ENCODE measurements at regions not wholly inside any gene's neighbourhood (a gene's known extent, or its start where the extent isn't known, plus 50 kb on each side); places are given as distances from the start of the nearest gene placed in this dataset.

DNA sequence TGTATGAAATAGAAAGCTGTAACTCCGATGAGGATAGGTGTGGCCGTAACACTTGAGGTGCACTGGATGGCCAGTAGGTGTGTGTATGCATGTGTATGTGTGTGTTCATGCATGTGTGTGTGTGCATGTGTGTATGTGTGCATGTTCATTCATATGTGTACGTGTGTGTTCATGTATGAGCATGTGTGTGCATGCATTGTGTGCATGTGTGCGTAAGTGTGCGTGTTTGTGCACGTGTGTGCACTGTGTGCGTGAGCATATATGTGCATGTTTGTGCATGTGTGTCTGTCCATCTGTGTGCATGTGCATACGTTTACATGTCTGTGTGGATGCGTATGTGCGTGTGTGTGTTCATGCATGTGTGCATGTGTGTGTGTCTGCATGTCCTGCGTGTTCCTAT is 145.5 kb downstream of the C16orf95 start:
- DNase-seq: no peak

DNA sequence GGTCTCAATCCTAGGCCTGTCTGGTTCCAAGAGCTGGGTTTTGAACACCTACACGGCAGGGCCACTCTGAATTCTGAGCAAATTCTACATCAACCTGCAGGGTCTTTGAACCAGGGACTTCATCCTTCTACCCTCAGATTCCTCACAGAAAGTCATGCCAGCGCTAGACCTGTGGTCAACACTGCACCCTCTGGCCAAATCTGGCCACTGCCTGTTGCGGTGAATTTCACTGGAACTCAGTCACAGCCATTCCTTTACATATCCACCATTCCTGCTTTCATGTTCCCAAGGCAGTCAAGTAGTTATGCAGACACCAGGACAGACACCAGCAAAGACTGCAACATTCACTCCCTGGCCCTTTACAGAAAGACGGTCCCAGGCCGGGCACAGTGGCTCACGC is 144.6 kb downstream of the C16orf95 start:
- no peak for DNase-seq

DNA sequence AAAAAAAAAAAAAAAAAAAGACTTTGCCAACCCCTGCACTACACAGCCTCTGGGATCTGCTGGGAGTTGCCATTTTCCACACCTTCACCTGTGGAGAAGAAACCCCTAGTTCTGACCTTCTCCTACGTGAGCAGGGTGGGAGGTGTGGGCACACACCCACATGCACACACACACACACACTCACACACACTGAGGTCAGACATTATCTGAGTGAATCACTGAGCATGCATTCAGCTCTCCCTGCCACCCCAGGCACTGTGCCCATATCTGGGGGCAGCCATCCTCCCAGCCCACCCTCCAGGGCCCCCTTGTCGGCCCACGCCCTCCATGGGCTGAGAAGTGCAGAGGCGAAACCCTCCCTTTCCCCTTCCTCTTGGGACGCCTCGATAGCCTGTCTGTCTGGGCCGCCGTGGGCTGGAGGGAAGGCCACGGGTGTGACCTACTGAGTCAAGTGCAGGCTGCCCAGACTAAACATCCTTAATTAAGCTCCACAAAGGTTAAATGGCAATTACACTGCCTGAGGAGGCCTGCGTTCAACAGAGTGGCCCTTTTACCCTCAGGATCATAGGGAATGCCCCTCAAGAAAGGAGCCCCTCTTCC is 143.8 kb downstream of the C16orf95 start:
- DNase-seq: no peak

DNA sequence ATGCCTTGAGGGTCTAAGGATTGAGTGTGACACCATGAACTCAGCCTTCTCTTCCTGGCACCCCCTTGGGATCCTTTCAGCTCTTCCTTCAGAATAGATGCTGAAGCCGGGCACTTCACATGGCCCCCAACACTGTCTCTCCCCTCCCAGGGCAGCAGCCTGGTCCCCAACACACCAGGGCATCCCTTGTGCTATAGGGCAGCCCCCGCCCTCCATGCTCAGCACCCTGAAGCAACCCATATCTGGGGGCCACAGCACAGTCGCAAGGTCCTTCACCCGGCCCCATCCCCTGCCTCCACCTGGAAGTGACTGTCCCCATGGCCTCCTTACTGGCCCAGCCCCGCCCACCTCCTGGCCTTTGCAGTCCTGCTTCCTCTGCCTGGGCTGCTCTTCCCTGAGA is 143.1 kb downstream of the C16orf95 start:
- no peak for DNase-seq

DNA sequence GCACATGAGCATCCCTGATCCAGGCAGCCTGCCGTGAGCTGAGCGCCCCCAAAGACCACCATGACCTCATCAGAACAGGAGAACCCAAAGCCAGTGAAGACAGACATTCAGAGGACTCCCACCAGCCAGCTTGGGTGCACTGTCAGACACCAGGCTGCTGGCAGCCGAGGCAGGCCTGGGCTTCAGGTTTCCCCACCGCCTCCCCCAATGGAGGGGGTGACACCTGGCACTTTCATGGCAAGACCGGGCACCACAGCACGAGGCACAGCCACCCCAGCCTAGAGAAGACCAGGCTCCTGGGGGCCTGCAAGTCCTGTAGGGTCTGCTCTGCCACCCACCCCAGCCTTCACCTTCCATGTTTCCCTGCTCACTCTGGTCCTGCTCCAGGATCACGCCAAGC is 140.5 kb downstream of the C16orf95 start:
- no peak for DNase-seq

DNA sequence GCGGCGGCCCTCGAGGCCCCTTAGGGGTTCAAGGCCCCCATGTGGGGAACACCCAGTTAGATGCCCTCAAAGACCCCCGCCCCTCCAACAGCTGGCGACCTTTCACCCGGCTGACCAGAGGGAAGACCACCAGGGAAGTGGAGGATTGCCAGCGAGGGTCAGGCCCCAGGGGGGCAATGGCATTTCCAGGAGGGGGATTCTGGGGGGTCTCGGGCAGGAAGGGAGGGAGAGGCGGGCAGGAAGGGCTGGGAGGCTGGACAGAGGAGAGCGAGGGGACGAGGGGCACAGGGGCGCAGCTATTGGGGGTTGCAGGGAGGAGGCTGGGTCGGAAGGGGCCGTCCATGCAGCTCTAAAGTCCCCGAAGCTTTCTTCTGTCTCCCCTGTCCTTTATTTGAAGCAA is 139.5 kb downstream of the C16orf95 start:
- no peak for DNase-seq

DNA sequence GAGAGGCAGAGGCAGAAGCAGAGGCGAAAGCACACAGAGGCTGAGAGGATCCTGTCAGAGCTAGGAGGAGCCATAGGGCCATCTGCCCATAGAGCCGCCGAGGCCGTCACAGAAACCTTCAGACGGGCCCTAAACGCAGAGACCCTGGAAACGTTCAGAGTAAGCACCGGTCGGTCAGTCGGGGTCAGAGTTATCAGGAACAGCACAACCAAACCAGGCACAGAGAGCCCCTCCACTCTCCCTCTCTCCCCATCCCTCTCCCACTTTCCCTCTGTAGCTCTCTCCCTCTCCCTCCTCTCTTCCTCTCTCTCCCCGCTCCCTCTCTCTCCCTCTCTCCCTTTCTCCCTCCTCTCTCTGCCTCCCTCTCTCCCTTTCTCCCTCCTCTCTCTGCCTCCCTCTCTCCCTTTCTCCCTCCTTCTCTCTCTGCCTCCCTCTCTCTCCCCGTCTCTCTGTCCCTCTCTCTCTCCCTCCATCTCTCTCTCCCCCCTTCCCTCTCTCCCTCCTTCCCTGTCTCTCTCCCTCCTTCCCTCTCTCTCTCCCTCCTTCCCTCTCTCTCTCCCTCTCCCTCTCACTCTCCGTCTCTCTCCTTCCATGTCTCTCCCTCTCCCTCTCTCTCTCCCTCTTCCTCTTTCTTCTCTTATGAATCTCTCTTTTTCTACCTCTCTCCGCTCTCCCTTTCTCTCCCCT is 138.9 kb downstream of the C16orf95 start:
- no peak for DNase-seq

DNA sequence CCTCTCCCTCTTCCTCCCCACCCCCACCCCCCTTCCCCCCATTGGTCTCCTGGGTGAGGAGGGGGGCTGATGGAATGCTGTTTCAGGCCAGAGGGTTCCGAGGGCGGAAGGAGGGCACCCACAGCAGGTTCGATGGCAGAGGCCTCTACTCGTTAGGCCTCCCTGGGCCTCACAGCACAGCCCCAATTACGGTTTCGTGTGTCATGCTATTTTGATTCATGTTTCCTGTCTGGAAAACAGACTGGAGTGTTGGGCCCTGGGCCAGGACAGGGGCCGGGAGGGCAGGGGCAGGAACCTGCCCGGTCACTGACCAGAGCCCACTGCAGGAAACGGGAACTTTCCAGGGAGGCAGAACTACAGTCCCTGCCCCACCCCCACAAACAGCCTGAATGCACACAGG is 138.2 kb downstream of the C16orf95 start:
- no peak for DNase-seq

DNA sequence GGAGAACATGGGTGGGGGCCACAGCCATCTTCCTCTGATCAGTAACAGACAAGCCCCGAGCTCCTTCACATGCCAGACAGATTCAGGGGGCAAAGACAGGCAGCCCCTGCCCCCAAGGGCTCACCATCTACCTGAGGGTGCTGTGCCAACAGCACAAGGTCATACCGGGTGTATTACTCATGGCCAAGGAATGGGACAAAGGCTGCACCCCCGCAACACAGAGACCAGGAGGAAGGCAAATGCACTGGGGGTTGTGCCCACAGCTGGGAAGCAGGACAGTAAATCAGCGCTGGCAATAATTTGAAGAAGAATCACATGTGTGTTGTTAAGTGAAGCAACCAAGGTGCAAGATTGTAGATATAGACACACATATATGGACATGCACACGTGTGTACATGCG is 137.1 kb downstream of the C16orf95 start:
- no peak for DNase-seq

DNA sequence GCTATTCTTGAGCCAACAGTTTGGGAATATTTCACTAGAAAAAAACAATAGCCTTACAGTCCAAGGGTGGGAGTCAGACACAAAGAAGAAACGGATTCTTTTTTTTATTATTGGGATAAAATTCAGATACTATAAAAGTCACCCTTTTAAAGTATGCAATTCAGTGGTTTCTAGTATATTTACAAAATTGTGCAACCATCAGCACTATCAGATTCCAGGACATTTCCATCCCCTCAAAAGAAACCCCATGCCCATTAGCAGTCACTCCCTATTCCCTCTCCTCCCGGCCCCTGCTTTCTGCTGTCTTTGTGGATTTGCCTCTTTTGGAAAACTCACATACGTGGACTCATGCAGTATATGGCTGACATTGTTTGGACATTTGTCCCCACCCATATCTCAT is 134.4 kb downstream of the C16orf95 start:
- no peak for DNase-seq

DNA sequence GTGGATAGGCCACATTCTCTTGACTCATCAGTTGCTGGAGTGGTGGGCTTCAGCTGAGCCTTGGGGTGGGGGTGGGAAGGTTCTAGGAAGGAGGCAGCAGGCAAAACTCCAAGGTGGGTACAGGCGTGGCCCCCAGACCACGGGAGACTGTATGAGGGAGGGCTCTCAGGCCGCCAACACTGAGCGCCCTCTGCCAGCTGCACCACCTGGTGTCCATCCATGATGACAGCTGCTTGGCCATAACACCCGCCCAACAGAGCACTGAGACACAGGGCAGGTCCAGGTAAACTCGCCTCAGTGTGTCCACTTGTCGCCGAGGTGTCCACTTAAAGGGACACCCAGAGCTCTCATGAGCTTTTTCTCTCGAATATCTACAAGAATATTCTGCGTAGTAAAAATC is 133.5 kb downstream of the C16orf95 start:
- DNase-seq: no peak

DNA sequence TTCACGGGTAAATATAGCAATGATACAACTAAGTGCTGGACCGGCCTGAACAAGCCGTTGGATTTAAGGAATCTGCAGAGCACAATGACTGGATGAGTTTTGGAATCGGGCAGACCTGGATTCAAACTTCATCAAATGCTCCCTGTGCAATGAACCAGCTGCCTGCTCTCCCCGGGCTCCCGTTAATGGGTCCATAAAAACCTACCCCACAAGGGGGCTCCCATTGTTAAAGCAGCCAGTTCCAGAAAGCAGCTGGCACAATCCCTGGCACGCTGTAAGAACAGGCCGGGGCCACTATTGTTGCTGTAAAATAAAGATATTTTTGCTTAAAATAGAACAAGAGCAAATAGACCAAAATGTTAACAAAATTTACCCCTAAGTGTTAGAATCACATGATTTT is 131.9 kb downstream of the C16orf95 start:
- no peak for DNase-seq

DNA sequence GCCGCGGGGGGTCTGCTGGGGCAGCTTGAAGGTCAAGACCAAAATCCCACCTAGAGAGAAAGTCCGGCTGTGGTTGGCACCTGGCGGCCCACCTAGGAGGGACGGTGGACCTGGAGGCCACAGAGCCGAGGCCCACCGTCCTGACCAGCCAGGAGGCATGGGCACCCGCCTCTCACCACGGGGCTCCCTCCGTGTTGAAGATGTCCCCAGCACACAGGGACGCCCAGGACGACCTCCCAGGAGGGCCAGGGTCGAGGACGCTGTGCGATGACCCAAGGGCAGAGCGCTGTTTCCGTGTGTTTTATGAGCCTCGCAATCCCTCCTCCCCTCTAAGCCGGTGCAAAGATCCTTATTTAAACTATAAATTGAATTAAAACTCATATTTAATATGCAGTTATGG is 131.2 kb downstream of the C16orf95 start:
- DNase-seq: no peak

DNA sequence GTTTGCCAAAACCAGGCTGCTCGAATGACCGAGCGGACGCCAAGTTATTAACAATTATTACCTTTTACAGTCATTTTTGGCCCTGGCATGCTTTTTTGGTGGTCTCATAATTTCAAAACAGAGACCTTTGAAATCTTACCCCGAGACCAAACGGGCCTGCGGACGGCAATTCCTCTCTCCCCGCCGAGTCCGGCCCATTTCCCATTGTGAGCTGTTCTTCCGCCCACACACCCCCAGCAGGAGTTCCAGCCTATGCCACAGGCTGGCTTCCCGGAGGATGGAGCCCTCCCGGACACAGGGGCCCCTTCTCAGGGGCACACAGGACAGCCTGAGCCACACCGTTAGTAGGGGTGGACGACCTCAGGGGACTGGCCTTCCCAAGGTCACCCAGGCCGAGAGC is 130.7 kb downstream of the C16orf95 start:
- no peak for DNase-seq

DNA sequence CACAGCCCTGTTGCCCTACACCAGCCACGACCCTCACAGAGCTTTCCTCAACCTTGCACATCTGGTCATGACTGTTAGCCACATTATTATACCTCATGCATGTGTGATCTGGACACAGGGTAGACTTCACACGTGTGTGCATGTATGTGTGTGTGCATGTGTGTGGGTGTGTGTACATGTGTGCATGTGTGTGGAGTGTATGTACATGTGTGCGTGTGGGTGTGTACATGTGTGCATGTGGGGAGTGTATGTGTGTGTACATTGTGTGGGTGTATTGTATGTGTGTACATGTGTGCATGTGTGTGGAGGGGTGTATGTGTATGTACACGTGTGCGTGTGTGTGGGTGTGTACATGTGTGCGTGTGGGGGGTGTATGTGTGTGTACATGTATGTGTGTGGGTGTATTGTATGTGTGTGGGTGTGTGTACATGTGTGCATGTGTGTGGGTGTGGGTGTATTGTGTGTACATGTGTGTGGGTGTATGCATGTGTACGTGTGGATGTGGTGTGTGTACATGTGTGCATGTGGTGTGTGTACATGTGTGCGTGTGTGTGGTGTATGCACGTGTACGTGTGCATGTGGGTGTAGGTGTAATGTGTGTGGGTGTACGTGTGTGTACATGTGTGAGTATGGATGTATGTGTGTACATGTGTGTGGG is 130.2 kb downstream of the C16orf95 start:
- no peak for DNase-seq

DNA sequence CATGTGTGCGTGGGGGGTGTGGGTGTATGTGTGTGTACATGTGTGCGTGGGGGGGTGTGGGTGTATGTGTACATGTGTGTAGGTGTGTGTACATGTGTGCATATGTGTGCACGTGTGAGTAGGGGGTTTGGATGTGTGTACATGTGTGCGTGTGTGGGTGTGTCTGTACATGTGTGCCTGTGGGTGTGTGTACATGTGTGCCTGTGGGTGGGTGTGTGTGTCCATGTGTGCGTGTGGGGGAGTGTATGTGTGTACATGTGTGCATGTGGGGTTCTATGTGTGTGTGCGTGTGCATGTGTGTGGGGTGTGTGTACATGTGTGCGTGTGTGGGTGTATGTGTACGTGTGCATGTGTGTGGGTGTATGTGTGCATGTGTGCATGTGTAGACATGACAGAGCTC is 129.1 kb downstream of the C16orf95 start:
- DNase-seq: no peak

DNA sequence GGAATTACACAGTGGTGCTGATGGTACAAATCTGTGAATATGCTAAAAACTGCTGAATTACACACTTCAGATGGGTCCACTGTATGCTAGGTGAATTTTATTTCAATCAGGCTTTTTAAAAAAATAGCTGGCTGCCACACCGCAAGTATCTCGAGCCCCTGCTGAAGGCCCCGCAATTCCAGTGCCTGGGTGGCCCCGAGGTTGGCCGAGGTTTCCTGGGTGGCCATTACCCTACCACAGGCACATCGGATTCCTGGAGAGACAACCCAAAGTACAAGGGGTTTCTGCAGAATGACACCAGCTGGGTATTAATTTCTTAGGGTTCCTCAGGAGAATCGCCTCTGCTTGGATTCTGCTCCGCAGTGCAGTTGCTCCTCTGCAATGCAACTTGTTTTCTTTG is 127.8 kb downstream of the C16orf95 start:
- no peak for DNase-seq

DNA sequence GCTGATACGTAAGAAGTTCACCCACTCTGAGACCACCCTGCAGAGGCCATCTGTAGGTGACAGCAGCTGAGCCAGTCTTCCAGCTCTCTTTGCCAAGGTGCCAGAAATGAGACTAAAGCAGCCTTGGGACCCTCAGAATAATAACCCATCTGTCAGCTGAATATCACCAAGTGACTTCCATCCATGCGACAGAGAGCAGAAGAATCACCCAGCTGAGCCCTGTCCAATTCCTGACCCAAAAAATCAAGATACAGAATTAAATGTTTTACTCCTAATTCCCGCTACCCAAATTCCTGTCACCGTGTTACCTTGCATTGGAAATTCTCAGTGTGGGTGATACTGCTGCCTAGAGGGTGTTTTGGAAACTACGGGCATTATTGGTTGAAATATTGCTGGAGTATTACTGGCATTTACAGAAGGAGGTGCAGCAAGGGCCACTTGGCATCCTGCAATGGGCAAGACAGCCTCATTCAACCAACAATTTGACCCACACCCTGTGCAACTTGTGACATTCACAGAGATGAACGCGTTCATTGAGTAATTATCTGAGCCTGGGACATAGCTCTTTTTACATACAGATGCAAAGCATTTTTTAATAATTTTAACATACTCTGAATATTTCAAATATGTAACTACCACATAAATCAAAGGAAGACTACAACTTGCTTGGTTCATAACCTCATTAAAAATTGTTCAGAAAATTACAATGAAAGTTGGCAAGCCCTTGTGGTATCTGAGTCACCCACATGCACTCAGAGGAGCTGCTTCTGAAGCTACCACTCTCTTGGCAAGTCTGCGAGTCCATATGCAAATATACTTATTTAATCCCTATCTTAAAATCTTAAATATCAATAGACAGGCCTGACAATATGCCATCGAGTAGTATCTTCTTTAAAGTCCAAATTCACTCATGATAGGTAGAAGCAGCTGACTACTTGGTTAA is 126.6 kb downstream of the C16orf95 start:
- no peak for DNase-seq

DNA sequence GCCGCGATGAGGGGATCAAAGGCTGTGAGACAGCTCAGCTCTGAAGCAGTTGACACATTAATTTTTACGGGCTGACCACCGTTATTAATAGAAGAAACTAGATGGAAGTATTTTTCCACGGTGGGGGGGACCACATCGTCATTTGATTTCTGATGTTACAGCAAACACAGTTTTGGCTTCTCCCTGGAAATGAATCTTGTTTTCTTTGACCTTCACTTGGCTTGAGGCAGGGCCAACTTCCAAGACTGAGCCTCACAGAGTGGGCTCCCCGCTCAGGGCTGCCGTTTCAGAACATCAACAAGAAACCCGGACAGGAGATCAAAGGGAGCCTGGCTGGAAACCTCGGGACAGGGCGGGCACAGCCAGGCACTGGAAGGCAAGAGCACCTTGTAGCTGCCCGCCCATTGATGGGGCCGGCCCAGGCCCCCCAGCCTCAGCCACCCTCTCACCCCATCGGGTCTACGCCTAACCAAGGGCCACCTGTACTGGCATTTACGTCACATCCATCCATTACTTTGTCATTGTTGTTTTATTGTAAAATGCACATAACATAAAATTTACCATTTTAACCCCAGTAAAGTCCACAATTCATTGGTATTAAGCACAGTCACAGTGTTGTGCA is 124.6 kb downstream of the C16orf95 start:
- DNase-seq: no peak

DNA sequence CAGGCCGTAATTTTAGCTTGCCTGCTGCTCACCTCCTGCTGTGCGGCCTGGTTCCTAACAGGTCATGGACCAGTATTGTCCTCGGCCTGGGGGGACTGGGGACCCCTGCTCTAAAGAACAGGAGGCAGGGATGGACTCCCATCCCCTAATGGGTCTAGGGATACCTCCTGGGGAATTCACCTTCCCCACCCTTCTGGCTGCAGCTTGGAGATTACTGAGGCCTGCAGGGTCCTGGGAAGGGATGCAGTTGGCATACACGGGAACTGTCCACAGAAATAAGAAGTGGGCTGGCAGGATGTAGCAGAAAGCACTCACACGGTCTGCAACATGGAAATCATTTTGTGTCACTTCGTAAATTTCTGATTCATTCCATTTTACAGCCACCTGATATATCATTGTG is 123.0 kb downstream of the C16orf95 start:
- DNase-seq: no peak

DNA sequence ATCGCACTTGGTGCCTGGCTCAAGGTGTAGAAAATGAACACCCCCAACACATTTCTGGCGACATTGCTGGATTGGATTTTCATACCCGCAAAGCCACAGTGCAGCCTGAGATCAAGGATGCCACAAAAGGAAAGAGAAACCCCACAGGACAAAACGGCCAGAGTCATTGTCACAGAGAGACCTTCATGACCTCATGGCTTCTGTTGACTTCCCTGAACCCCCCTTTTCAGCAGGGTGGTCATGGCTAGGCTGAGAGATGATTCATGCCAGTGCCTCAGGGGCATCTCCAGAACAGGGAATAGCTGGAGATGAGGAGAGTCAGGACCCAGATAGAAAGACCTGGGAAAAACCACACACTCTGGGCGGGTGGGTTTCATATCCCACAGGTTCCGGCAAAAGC is 122.0 kb downstream of the C16orf95 start:
- no peak for DNase-seq

DNA sequence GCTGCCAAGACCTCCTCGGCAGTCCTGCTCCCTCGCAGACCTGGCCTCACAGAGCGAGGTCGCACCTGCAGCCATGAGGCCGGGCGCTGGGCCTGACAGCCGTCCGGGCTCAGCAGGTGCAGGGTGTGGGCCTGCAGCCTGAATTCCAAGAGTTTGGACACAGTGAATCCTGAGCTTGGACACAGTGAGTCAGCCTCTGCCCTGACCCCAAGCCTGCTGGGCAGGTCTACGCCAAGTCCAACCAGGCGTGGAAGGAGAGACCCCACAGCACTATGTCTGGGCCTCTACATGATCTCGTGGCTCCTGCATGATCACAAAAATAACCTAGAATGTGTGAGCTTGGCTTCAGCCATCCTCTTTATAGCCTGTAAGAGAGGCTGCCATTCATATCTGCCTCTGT is 121.0 kb downstream of the C16orf95 start:
- no peak for DNase-seq

DNA sequence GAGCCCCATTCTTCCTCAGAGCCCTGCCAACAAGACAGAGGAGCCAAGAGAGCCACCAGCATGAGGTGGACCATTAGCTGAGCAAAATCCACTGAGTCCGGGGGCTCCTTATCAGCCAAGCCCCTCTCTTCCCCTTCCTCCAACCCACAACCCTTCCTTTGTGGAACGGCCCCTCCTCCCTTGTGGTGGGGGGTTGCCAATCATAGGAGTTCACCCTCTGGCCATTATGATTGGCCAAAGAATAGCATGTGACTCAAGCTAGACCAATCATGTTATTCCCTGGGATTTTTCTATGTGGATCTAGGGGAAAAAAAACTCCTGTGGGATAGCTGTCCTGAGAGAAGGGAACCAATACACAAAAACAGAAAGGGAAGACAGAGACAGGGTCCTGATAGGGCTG is 120.5 kb downstream of the C16orf95 start:
- DNase-seq: no peak

Measured in GF-D8 (cell line).